NB4 (cell line): ENCODE measurements at regions not wholly inside any gene's neighbourhood (a gene's known extent, or its start where the extent isn't known, plus 50 kb on each side); places are given as distances from the start of the nearest gene placed in this dataset.

Source experiments
- DNase-seq: peaks from one replicate; pipeline ENCODE4 v3.0.0; 2010; ENCODE audit warnings: low read depth
- H3K4me3 ChIP-seq: one replicate; pipeline ENCODE4 v1.5.1; 2011; ENCODE audit warnings: mild to moderate bottlenecking, low read depth, low read length, moderate library complexity
- CTCF ChIP-seq: IDR thresholded peaks from one replicate; pipeline ENCODE4 v1.5.1; 2012; ENCODE audit warnings: low read depth, low read length
- MYC ChIP-seq: IDR thresholded peaks from 2 replicates; pipeline ENCODE4 v1.6.1; 2011; ENCODE audit warnings: low read depth, low read length
- POLR2A ChIP-seq: IDR thresholded peaks from 2 replicates; pipeline ENCODE4 v1.6.1; 2011; ENCODE audit warnings: mild to moderate bottlenecking; ENCODE audit not compliant: insufficient read length; ENCODE audit errors: extremely low read depth
- TF ChIP-seq, protein P1 (sequence below): IDR thresholded peaks from 2 replicates; pipeline ENCODE4 v1.6.1; 2011; ENCODE audit warnings: low read depth, low read length

DNA sequence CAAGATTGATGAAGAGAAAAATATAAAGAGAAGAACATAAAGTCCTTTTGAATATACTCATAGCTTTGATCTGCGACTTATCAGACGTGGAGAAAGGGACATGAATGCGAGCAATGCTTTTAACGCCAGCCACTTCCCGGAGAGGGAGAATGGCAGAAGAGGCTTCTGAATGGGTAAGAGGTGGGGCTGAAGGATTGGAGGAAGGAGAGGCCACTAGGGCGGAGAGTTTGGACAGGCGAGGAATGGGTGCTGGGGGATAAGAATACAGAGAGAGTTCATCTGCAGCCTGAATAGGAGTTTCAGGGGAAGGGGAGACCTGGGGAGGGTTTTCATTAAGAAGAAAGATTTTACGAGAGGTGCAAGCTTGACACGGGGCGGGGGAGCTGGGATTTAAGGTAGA lies 2534.9 kb downstream of the PCDH7 start:
- DNase-seq: no peak
- H3K4me3 ChIP-seq: no peak overlapping the region
- TF ChIP-seq MYC: no peak
- TF ChIP-seq POLR2A: no peak
- no peak for TF ChIP-seq CTCF
- TF ChIP-seq, protein P1, sequence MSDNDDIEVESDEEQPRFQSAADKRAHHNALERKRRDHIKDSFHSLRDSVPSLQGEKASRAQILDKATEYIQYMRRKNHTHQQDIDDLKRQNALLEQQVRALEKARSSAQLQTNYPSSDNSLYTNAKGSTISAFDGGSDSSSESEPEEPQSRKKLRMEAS: no peak

GRCh38 chr4:33255507-33255906 lies 2535.3 kb downstream of the PCDH7 start:
- no peak for TF ChIP-seq MYC
- no peak for TF ChIP-seq CTCF
- TF ChIP-seq POLR2A: no peak
- TF ChIP-seq, protein P1: no peak
- H3K4me3 ChIP-seq: no peak overlapping the region
- DNase-seq: no peak

DNA sequence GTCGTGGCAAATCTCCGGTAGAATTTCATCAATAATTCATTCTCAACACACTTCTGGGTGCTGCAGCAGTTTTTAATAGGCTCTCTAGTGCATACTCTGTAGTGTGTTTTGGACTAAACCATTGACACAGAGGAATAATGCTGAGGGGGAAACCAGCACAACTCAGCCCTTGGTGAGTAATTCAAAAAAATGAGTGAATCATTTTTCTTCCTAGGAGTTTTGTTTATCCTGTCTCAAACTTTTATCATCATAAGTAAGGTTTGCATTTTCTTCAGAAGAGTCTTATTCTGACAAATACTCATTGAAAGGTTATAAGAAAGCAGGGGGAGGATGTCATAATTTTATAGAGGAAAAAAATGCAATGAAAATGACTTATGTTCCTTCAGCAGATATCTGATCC lies 2542.7 kb downstream of the PCDH7 start:
- DNase-seq: no peak
- TF ChIP-seq MYC (no peak), CTCF (no peak), POLR2A (no peak)
- TF ChIP-seq, protein P1: no peak
- H3K4me3 ChIP-seq: no peak overlapping the region

DNA sequence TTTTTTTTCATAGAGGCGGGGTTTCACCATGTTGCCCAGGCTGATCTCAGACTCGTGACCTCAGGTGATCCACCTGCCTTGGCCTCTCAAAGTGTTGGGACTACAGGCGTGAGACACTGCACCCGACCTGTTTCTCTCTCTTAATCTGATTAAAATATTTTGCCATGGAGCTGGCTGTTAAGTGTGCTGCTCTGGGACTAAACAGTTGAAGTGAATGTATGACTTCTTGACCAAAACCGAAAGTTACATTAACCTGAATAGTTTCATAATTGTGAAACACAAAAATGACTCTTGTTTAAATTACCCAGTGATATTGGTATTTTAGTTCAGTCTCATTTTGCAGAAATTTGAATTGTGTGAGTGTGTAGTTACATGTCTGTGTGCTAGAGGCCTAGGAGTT lies 2548.6 kb downstream of the PCDH7 start:
- H3K4me3 ChIP-seq: no peak overlapping the region
- no peak for DNase-seq
- TF ChIP-seq MYC: no peak
- TF ChIP-seq CTCF: no peak
- TF ChIP-seq, protein P1: no peak
- no peak for TF ChIP-seq POLR2A

- TF ChIP-seq CTCF: no peak
- no peak for DNase-seq
- no peak overlapping the region for H3K4me3 ChIP-seq
These were observed 2550.2 kb downstream of the PCDH7 start for GRCh38 chr4:33270403-33270802.

DNA sequence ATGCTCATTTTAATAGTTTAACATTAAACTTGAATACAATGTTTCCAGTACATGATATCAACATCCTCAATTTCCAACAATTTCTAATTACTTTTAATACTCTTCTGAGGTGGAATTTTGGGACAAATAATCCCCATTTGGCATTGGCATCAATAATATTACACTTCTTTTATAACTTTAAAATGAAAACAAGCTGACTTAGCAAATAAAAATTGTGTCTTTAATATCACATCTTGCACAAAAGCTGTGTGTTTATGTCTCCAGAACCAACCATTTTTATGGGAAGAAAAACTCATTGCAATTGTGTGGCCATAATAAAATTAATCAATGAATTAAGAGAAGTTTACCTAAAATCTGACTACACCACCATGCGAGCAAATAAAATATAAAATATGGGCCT lies 2552.6 kb downstream of the PCDH7 start:
- TF ChIP-seq, protein P1: no peak
- TF ChIP-seq POLR2A (no peak), MYC (no peak), CTCF (no peak)
- DNase-seq: no peak
- H3K4me3 ChIP-seq: no peak overlapping the region
